H1 (cell line): ENCODE measurements at regions not wholly inside any gene's neighbourhood (a gene's known extent, or its start where the extent isn't known, plus 50 kb on each side); places are given as distances from the start of the nearest gene placed in this dataset.

ENCODE experiments used
- CTCF ChIA-PET: fragments of 300-600 bp; sonication (Branson Sonifier 250); formaldehyde crosslinking; loops from one replicate; lab custom pipeline; 2021; ENCODE audit not compliant: partially characterized antibody; lab: Charles Lee
- POLR2A ChIA-PET: fragments of 300-600 bp; sonication (Branson Sonifier 250); formaldehyde crosslinking; loops from one replicate; lab custom pipeline; 2021; ENCODE audit warnings: inconsistent platforms; ENCODE audit not compliant: partially characterized antibody; lab: Charles Lee
- DNase-seq, 2 experiments: peaks; one replicate each; pipeline versions ENCODE4 v3.0.0 to v3.0.0-alpha.2; 2010 to 2022; ENCODE audit warnings: low spot score in 2 of 2, low read depth in 1 of 2, mixed read lengths in 1 of 2
- FAIRE-seq: peaks from 2 replicates; lab custom pipeline; 2011; peaks lifted over from hg19 to GRCh38; lab: Jason Lieb, UNC
- H2AFZ ChIP-seq: 2 replicates; pipeline ENCODE4 v1.8.1; 2012; ENCODE audit warnings: low read length, inconsistent platforms
- H2AK5ac ChIP-seq: 2 replicates; pipeline ENCODE4 v1.6.1; 2013; ENCODE audit warnings: low read depth, low read length
- H2BK120ac ChIP-seq: replicated peaks from 2 replicates; pipeline ENCODE3; 2013; ENCODE audit warnings: low read depth, low read length, inconsistent platforms
- H2BK12ac ChIP-seq: 2 replicates; pipeline ENCODE4 v1.6.1; 2013; ENCODE audit warnings: low read depth, low read length
- H2BK15ac ChIP-seq: 2 replicates; pipeline ENCODE4 v1.6.1; 2013; ENCODE audit warnings: low read length
- H2BK20ac ChIP-seq: 2 replicates; pipeline ENCODE4 v1.6.1; 2013; ENCODE audit warnings: low read length
- H2BK5ac ChIP-seq: 2 replicates; pipeline ENCODE4 v1.6.1; 2013; ENCODE audit warnings: low read depth, low read length
- H3K14ac ChIP-seq: 2 replicates; pipeline ENCODE4 v1.6.1; 2013; ENCODE audit warnings: inconsistent platforms; ENCODE audit not compliant: insufficient read length
- H3K18ac ChIP-seq: 2 replicates; pipeline ENCODE4 v1.6.1; 2013; ENCODE audit warnings: low read length; ENCODE audit errors: extremely low read depth
- H3K23ac ChIP-seq: 2 replicates; pipeline ENCODE4 v1.6.1; 2013; ENCODE audit warnings: inconsistent platforms; ENCODE audit not compliant: insufficient read length
- H3K23me2 ChIP-seq: 2 replicates; pipeline ENCODE4 v1.6.1; 2013; ENCODE audit warnings: low read depth, low read length
- H3K27ac ChIP-seq: 2 replicates; pipeline ENCODE4 v1.6.1; 2011; ENCODE audit warnings: low read depth, low read length, inconsistent platforms
- H3K27me3 ChIP-seq, 4 experiments: replicated peaks in 1 of 4; 1 replicate in 1 of 4; 2 replicates in 3 of 4; pipeline versions ENCODE4 v1.6.1 to v1.8.1; 2011 to 2013; ENCODE audit warnings: low read length in 3 of 4, mild to moderate bottlenecking in 3 of 4, inconsistent platforms in 2 of 4, mixed read lengths in 2 of 4, moderate library complexity in 1 of 4; ENCODE audit not compliant: control insufficient read depth in 3 of 4, insufficient read depth in 3 of 4; ENCODE audit errors: extremely low read depth in 1 of 4
- H3K36me3 ChIP-seq, 4 experiments: 2 replicates each; pipeline versions ENCODE4 v1.6.1 to v1.8.1; 2011 to 2013; ENCODE audit warnings: mild to moderate bottlenecking in 4 of 4, low read length in 3 of 4, moderate library complexity in 2 of 4, control low read depth in 1 of 4, inconsistent platforms in 1 of 4; ENCODE audit not compliant: insufficient read depth in 4 of 4, control insufficient read depth in 2 of 4
- H3K4ac ChIP-seq: replicated peaks from 2 replicates; pipeline ENCODE3; 2013; ENCODE audit warnings: low read length, low read depth, mixed read lengths, inconsistent platforms; ENCODE audit not compliant: insufficient read length
- H3K4me1 ChIP-seq, 4 experiments: replicated peaks in 1 of 4; 1 replicate in 1 of 4; 2 replicates in 3 of 4; pipeline versions ENCODE4 v1.6.1 to v1.8.1; 2011 to 2013; ENCODE audit warnings: low read length in 3 of 4, inconsistent platforms in 2 of 4, mixed read lengths in 1 of 4; ENCODE audit not compliant: insufficient read depth in 4 of 4, control insufficient read depth in 3 of 4
- H3K4me2 ChIP-seq, 2 experiments: 2 replicates each; pipeline versions ENCODE4 v1.6.1 to v1.8.1; 2011 to 2013; ENCODE audit warnings: low read depth in 2 of 2, low read length in 2 of 2, control low read depth in 1 of 2, inconsistent platforms in 1 of 2, mild to moderate bottlenecking in 1 of 2; ENCODE audit not compliant: insufficient read depth in 1 of 2
- H3K4me3 ChIP-seq, 4 experiments: fragments of 200-600, 300-600 bp in 1 of 4; sonication (generic), shearing (Covaris generic), sonication (Bioruptor Twin) in 1 of 4; 2 replicates each; pipeline versions ENCODE4 v1.5.1 to v1.8.1; 2011 to 2016; ENCODE audit warnings: low read length in 4 of 4, low read depth in 3 of 4, control low read depth in 2 of 4, inconsistent platforms in 2 of 4, mild to moderate bottlenecking in 2 of 4, mixed read lengths in 1 of 4, moderate library complexity in 1 of 4; ENCODE audit not compliant: insufficient read depth in 2 of 4; ENCODE audit errors: extremely low read depth in 1 of 4
- H3K56ac ChIP-seq: replicated peaks from 2 replicates; pipeline ENCODE3; 2013; ENCODE audit warnings: low read depth, mild to moderate bottlenecking, mixed read lengths, low read length, inconsistent platforms; ENCODE audit not compliant: insufficient read length
- H3K79me1 ChIP-seq: 2 replicates; pipeline ENCODE4 v1.6.1; 2013; ENCODE audit warnings: low read depth, low read length, control low read depth
- H3K79me2 ChIP-seq, 2 experiments: 2 replicates each; pipeline versions ENCODE4 v1.6.1 to v1.8.1; 2012 to 2013; ENCODE audit warnings: low read length in 2 of 2, mild to moderate bottlenecking in 2 of 2, inconsistent platforms in 1 of 2; ENCODE audit not compliant: insufficient read depth in 2 of 2, control insufficient read depth in 1 of 2
- H3K9ac ChIP-seq, 4 experiments: replicated peaks in 1 of 4; 1 replicate in 1 of 4; 2 replicates in 3 of 4; pipeline versions ENCODE4 v1.6.1 to v1.8.1; 2011 to 2013; ENCODE audit warnings: low read depth in 3 of 4, low read length in 3 of 4, control low read depth in 2 of 4, mild to moderate bottlenecking in 2 of 4, moderate library complexity in 2 of 4, inconsistent platforms in 1 of 4; ENCODE audit errors: extremely low read depth in 1 of 4
- H3K9me3 ChIP-seq, 2 experiments: 2 replicates each; pipeline versions ENCODE4 v1.6.1 to v1.8.1; 2012 to 2013; ENCODE audit warnings: mild to moderate bottlenecking in 2 of 2, moderate library complexity in 2 of 2, control low read depth in 1 of 2, inconsistent platforms in 1 of 2, low read depth in 1 of 2, low read length in 1 of 2, mixed read lengths in 1 of 2; ENCODE audit not compliant: insufficient read depth in 2 of 2
- H4K20me1 ChIP-seq, 2 experiments: replicated peaks in 1 of 2; 2 replicates each; pipeline versions ENCODE3 to v1.8.1; 2011 to 2013; ENCODE audit warnings: inconsistent platforms in 2 of 2, low read length in 2 of 2, mild to moderate bottlenecking in 1 of 2; ENCODE audit not compliant: insufficient read depth in 2 of 2, control insufficient read depth in 1 of 2
- H4K5ac ChIP-seq: 2 replicates; pipeline ENCODE4 v1.6.1; 2013; ENCODE audit warnings: low read length, low read depth, mixed read lengths, inconsistent platforms; ENCODE audit not compliant: insufficient read length
- H4K8ac ChIP-seq: 2 replicates; pipeline ENCODE4 v1.8.0; 2013; ENCODE audit warnings: mild to moderate bottlenecking, moderate library complexity, low read length, inconsistent platforms; ENCODE audit not compliant: insufficient read depth; ENCODE audit errors: extremely low read depth
- H4K91ac ChIP-seq: replicated peaks from 2 replicates; pipeline ENCODE3; 2013; ENCODE audit warnings: low read length, mixed read lengths, inconsistent platforms; ENCODE audit not compliant: insufficient read length
- ATF3 ChIP-seq: IDR thresholded peaks from 2 replicates; pipeline ENCODE4 v1.6.1; 2011; ENCODE audit warnings: low read depth, mild to moderate bottlenecking, low read length; ENCODE audit not compliant: insufficient read depth
- BRCA1 ChIP-seq: IDR thresholded peaks from 2 replicates; pipeline ENCODE4 v1.6.1; 2012; ENCODE audit warnings: low read depth, low read length, improper control_type of control experiment
- KDM1A ChIP-seq: fragments of 200-600, 300-600 bp; sonication (generic); IDR thresholded peaks from 2 replicates; pipeline ENCODE4 v1.7.1; 2016; ENCODE audit warnings: mild to moderate bottlenecking, low read length, borderline replicate concordance
- POLR2AphosphoS5 ChIP-seq: IDR thresholded peaks from 2 replicates; pipeline ENCODE4 v1.6.1; 2011; ENCODE audit warnings: low read depth, low read length
- POU5F1 ChIP-seq: IDR thresholded peaks from 2 replicates; pipeline ENCODE4 v1.6.1; 2011; ENCODE audit warnings: low read depth, mild to moderate bottlenecking, low read length, moderate library complexity
- RAD21 ChIP-seq, 2 experiments: IDR thresholded peaks in 1 of 2; conservative IDR thresholded peaks in 1 of 2; 2 replicates each; pipeline ENCODE4 v1.6.1; 2011; ENCODE audit warnings: low read depth in 2 of 2, low read length in 2 of 2, improper control_type of control experiment in 1 of 2, inconsistent platforms in 1 of 2, mild to moderate bottlenecking in 1 of 2, moderate library complexity in 1 of 2
- RBBP5 ChIP-seq: IDR thresholded peaks from 2 replicates; pipeline ENCODE4 v1.7.1; 2012; ENCODE audit warnings: low read depth, mild to moderate bottlenecking, inconsistent platforms, low read length, moderate library complexity, borderline replicate concordance
- RFX5 ChIP-seq: IDR thresholded peaks from 2 replicates; pipeline ENCODE4 v1.6.1; 2011; ENCODE audit warnings: low read depth, low read length, improper control_type of control experiment, borderline replicate concordance
- RNF2 ChIP-seq: fragments of 200-900, 300-1000 bp; sonication (generic); IDR thresholded peaks from 2 replicates; pipeline ENCODE4 v1.7.1; 2016; ENCODE audit warnings: borderline replicate concordance, low read depth, mild to moderate bottlenecking, antibody characterized with exemption, low read length; ENCODE audit not compliant: poor library complexity, severe bottlenecking; ENCODE audit errors: missing control alignments
- SIN3A ChIP-seq, 2 experiments: IDR thresholded peaks in 1 of 2; conservative IDR thresholded peaks in 1 of 2; 2 replicates each; pipeline ENCODE4 v1.6.1; 2011 to 2012; ENCODE audit warnings: low read length in 2 of 2, improper control_type of control experiment in 1 of 2, low read depth in 1 of 2, mild to moderate bottlenecking in 1 of 2
- SIRT6 ChIP-seq: IDR thresholded peaks from one replicate; pipeline ENCODE4 v1.7.1; 2012; ENCODE audit warnings: low read length, inconsistent platforms
- SIX5 ChIP-seq: IDR thresholded peaks from 2 replicates; pipeline ENCODE4 v1.6.1; 2011; ENCODE audit warnings: mild to moderate bottlenecking, low read depth, low read length
- SRF ChIP-seq: IDR thresholded peaks from 2 replicates; pipeline ENCODE4 v1.6.1; 2011; ENCODE audit warnings: mild to moderate bottlenecking, low read depth, low read length, moderate library complexity
- TAF1 ChIP-seq: IDR thresholded peaks from 2 replicates; pipeline ENCODE4 v1.6.1; 2011; ENCODE audit warnings: mild to moderate bottlenecking, low read depth, low read length
- WGBS, 2 experiments: shearing (Covaris generic) in 1 of 2; methylation state at CpG; one replicate each; pipeline versions ENCODE4 v1.1.6 to v1.1.7; 2013 to 2015; ENCODE audit warnings: low lambda C conversion rate in 2 of 2, mixed read lengths in 2 of 2, inconsistent platforms in 1 of 2, low coverage in 1 of 2, missing lambda C conversion rate in 1 of 2; ENCODE audit not compliant: insufficient replicate concordance in 2 of 2, insufficient coverage in 1 of 2, insufficient read length in 1 of 2; ENCODE audit errors: extremely low coverage in 1 of 2, missing lambda C conversion rate in 1 of 2; 5-methylcytosine and 5-hydroxymethylcytosine counted together

GRCh38 chr3:84275532-84275931, 683.3 kb upstream of the CADM2 start:
- no peaks in the 10 kb centered on the region for H3K27me3 ChIP-seq
- 85% methylated on average over 1 of the region's 2 CpGs; no CpG with 5 or more reads in 1 of the 2 experiments for WGBS, 2 experiments
- no peak overlapping the region for H2BK12ac ChIP-seq
- no peak overlapping the region for H3K23ac ChIP-seq
- H3K23me2 ChIP-seq = no peaks in the 10 kb centered on the region
- H2BK120ac ChIP-seq = no peak overlapping the region
- no peak overlapping the region for H2AFZ ChIP-seq
- no peak overlapping the region for H3K9ac ChIP-seq
- no peak overlapping the region for H2BK20ac ChIP-seq
- no peaks in the 10 kb centered on the region for H3K4me1 ChIP-seq
- no peak overlapping the region for H3K4me3 ChIP-seq
- no peak for FAIRE-seq
- no peak overlapping the region for H2AK5ac ChIP-seq
- H2BK5ac ChIP-seq = no peak overlapping the region
- no peak overlapping the region for H4K91ac ChIP-seq
- no peak overlapping the region for H3K4me2 ChIP-seq
- no peaks in the 10 kb centered on the region for H4K20me1 ChIP-seq
- no peak overlapping the region for H2BK15ac ChIP-seq
- POLR2A ChIA-PET = no interaction called here
- H3K79me2 ChIP-seq = no peaks in the 10 kb centered on the region
- H3K9me3 ChIP-seq = no peaks in the 10 kb centered on the region
- H3K4ac ChIP-seq = no peak overlapping the region
- no peak overlapping the region for H3K14ac ChIP-seq
- no peak overlapping the region for H3K56ac ChIP-seq
- H4K5ac ChIP-seq = no peak overlapping the region
- no peak overlapping the region for H4K8ac ChIP-seq
- H3K79me1 ChIP-seq = no peaks in the 10 kb centered on the region
- CTCF ChIA-PET = no interaction called here
- H3K18ac ChIP-seq = no peak overlapping the region
- DNase-seq = no peak
- H3K27ac ChIP-seq = no peak overlapping the region
- H3K36me3 ChIP-seq = no peaks in the 10 kb centered on the region
- TF ChIP-seq RNF2 = no peak
- TF ChIP-seq SIX5 = no peak
- no peak for TF ChIP-seq RBBP5
- no peak for TF ChIP-seq BRCA1
- TF ChIP-seq RAD21 (IDR thresholded peaks at IDR 0.05 in 1 of 2, conservative IDR thresholded peaks at IDR 0.05 in 1 of 2; ENCODE audit: low read depth in 2 of 2, low read length in 2 of 2) = no peak
- no peak for TF ChIP-seq SRF
- TF ChIP-seq SIN3A (conservative IDR thresholded peaks at IDR 0.05 in 1 of 2, IDR thresholded peaks at IDR 0.05 in 1 of 2; ENCODE audit: low read depth in 1 of 2, low read length in 2 of 2) = no peak
- TF ChIP-seq ATF3 = no peak
- TF ChIP-seq POU5F1 = no peak
- no peak for TF ChIP-seq TAF1
- TF ChIP-seq RFX5 = no peak
- TF ChIP-seq SIRT6 = no peak
- TF ChIP-seq KDM1A = no peak
- TF ChIP-seq POLR2AphosphoS5 = no peak
